Coronary artery (tissue), 2 donors: ENCODE measurements at regions not wholly inside any gene's neighbourhood (a gene's known extent, or its start where the extent isn't known, plus 50 kb on each side); places are given as distances from the start of the nearest gene placed in this dataset.
"Not testable (repeated sequence)": the region's sequence is repeated elsewhere in the genome, so short reads cannot be mapped to it uniquely, and the experiment has no call there.

Experiments
- DNase-seq: peaks from one replicate; pipeline ENCODE4 v3.0.0-alpha.2; 2017; ENCODE audit warnings: low spot score
- H3K27ac ChIP-seq, 2 donors: fragments of 200-600 bp; sonication (generic); one replicate each; pipeline ENCODE4 v1.5.1; 2016 to 2019
- H3K4me3 ChIP-seq: fragments of 200-600 bp; sonication (generic); 2 replicates; pipeline ENCODE4 v1.5.1; 2016; ENCODE audit warnings: mild to moderate bottlenecking, moderate library complexity
- TF ChIP-seq, protein P1 (sequence below): fragments of 200-600 bp; sonication (generic); IDR thresholded peaks from one replicate; pipeline ENCODE4 v1.5.1; 2019; ENCODE audit warnings: antibody characterized with exemption

DNA sequence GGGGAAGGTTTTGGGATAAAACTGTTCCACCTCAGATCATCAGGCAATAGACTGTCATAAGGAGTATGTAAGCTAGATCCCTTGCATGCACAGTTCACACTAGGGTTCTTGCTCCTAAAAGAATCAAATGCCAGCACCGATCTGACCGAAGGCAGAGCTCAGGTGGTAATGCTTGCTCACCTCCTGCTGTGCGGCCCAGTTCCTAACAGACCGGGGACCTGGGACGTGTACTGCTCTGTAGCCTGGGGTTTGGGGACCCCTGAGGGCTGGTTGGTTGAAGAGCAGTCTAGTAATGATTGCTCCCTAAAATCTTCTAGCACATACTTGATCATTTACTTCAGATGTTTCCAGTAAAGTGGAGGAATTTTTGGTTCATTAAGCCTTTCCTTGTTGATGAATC is 173.1 kb upstream of the SLIT2 start:
- TF ChIP-seq, protein P1, sequence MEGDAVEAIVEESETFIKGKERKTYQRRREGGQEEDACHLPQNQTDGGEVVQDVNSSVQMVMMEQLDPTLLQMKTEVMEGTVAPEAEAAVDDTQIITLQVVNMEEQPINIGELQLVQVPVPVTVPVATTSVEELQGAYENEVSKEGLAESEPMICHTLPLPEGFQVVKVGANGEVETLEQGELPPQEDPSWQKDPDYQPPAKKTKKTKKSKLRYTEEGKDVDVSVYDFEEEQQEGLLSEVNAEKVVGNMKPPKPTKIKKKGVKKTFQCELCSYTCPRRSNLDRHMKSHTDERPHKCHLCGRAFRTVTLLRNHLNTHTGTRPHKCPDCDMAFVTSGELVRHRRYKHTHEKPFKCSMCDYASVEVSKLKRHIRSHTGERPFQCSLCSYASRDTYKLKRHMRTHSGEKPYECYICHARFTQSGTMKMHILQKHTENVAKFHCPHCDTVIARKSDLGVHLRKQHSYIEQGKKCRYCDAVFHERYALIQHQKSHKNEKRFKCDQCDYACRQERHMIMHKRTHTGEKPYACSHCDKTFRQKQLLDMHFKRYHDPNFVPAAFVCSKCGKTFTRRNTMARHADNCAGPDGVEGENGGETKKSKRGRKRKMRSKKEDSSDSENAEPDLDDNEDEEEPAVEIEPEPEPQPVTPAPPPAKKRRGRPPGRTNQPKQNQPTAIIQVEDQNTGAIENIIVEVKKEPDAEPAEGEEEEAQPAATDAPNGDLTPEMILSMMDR: no peak
- Histone ChIP-seq H3K27ac (no peak overlapping the region), H3K4me3 (no peak overlapping the region)
- no peak for DNase-seq

DNA sequence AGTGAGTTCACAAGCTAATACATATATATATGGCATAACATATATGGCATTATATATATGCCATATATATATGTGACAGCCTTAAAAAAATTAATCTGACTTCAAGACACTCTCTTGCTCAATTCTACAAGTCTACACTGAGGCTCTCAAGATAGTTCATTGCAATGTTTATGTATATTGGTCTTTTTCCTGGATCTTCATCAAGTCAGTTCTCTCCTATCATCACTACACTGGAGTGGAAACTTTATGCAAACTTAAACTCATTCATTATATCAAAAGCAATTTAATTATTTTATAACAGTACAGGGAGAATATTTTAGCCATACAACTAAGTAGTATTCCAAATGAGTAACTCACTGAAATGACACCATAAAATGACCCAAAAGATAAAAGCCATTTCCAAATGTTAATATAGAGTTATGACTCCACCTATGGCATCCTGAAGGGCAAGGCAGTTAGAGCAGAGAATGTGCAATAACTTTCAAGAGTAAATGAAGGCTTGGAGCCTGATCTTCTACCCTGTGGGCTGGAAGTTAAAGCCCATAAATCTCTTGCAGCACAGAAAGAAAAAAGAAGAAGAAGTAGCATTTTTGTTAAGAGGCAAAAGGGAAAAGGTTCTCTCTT is 176.3 kb upstream of the SLIT2 start:
- H3K27ac ChIP-seq: no peak overlapping the region
- DNase-seq: no peak
- no peak overlapping the region for H3K4me3 ChIP-seq
- TF ChIP-seq, protein P1: no peak

DNA sequence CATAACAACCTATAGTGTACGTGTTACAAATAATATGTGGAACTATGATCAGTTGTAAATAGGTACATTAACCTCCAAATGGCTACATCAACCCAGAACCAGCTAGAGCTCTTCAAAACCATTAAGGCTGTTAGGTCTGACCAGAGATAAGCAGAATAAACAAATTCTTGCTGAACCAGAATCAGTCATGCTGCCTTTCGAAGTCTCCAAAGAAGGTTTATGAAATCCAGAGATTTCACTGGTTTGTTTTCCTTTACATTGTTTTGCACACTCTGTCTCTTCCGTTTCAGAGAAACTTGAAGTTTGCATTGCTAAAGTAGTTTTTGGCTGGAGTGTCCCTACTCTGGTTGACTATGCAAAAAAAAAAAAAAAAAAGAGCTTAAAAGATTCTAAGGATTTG is 177.3 kb upstream of the SLIT2 start:
- TF ChIP-seq, protein P1: no peak
- no peak for DNase-seq
- Histone ChIP-seq H3K27ac (no peak overlapping the region), H3K4me3 (no peak overlapping the region)

DNA sequence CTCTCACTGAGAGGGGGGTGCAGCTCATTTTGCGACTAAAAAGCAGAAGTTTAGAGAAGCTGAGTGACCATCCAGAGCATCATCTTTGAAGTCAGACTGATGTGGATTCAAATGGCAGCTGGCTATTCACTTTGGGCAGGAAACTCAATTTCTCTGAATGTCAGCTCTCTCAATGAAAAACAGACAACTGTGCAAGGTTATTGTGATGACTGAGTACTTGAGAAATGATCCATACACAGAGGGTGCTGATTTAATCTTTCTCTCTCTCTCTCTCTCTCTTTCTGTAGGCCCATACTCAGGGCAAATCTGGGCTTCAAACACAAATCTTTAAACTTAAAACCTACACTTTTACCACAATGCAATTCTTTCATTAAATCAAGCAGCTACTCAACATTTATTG is 185.8 kb upstream of the SLIT2 start:
- Histone ChIP-seq H3K4me3 (no peak overlapping the region), H3K27ac (no peak overlapping the region)
- TF ChIP-seq, protein P1: no peak
- DNase-seq: no peak

DNA sequence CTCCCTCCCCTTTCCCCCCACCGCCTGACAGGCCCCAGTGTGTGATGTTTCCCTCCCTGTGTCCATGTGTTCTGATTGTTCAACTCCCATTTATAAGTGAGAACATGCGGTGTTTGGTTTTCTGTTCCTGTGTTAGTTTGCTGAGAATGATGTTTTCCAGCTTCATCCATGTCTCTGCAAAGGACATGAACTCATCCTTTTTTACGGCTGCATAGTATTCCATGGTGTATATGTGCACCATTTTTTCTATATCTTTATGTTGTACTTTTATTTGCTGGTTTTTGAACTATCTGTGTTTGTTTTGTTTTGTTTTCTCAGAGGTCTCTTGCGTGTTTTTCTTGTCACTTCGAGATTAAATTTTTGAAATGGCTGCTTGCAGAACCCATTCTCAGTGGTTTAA is 188.8 kb upstream of the SLIT2 start:
- H3K27ac ChIP-seq, H3K4me3 ChIP-seq, DNase-seq: not testable (repeated sequence)

DNA sequence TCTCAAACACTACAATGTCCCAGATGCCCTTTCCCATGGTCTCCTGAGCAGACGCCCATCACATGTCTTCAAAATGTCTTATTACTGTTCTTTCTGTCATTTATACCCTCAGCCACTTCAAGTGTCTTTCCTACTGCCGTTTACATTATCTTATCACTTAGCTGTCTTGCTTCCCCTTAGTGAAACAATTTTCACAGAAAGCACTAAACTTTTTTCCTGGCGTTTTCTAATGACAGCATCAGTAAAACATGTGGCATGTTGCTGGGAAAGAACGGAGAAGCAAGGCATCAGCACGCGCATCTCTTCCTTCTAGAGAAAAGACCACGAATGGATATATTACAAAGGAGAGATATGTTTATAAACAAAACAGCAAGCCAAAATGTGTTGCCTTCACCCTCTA is 189.7 kb upstream of the SLIT2 start:
- no peak for DNase-seq
- TF ChIP-seq, protein P1: no peak
- H3K4me3 ChIP-seq: no peak overlapping the region
- H3K27ac ChIP-seq: no peak overlapping the region

DNA sequence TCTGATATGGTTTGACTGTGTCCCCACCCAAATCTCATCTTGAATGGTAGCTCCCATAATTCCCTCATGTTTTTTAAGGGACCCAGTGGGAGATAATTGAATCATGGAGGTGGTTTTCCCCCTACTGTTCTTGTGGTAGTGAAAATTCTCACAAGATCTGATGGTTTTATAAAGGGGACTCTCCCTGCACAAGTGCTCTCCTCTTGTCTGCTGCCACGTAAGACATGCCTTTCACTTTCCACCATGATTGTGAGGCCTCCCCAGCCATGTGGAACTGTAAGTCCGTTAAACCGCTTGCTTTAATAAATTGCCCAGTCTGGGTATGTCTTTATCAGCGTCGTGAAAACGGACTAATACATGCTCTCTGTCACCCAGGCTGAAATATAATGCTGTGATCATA is 200.9 kb upstream of the SLIT2 start:
- DNase-seq: no peak
- TF ChIP-seq, protein P1: no peak
- Histone ChIP-seq H3K4me3 (no peak overlapping the region), H3K27ac (no peak overlapping the region)

DNA sequence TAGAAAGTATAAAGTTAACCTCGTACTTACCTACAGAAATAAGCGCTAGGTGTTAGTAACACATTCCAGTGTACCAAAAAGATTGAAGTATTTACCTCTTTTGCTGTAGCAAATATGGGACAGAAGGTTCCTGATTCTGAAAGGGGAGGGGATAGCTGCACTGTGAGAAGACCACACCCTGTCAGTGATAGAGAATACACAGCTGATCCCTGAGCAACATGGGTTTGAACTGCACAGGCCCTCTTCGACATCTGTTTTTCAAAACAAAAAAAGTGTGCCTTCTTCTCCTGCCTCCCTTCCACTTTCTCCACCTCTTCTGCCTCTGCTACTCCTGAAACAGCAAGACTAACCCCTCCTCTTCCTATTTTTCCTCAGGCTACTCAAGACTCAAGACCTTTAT is 201.8 kb upstream of the SLIT2 start:
- H3K4me3 ChIP-seq: no peak overlapping the region
- TF ChIP-seq, protein P1: no peak
- no peak overlapping the region for H3K27ac ChIP-seq
- DNase-seq: no peak
